ENCODE measurements at regions not wholly inside any gene's neighbourhood (a gene's known extent, or its start where the extent isn't known, plus 50 kb on each side); places are given as distances from the start of the nearest gene placed in this dataset.
A peak's percentile ranks its signal among the peaks of the same experiment; 100 is the strongest.
"Not testable (repeated sequence)": the region's sequence is repeated elsewhere in the genome, so short reads cannot be mapped to it uniquely, and the experiment has no call there.

DNA sequence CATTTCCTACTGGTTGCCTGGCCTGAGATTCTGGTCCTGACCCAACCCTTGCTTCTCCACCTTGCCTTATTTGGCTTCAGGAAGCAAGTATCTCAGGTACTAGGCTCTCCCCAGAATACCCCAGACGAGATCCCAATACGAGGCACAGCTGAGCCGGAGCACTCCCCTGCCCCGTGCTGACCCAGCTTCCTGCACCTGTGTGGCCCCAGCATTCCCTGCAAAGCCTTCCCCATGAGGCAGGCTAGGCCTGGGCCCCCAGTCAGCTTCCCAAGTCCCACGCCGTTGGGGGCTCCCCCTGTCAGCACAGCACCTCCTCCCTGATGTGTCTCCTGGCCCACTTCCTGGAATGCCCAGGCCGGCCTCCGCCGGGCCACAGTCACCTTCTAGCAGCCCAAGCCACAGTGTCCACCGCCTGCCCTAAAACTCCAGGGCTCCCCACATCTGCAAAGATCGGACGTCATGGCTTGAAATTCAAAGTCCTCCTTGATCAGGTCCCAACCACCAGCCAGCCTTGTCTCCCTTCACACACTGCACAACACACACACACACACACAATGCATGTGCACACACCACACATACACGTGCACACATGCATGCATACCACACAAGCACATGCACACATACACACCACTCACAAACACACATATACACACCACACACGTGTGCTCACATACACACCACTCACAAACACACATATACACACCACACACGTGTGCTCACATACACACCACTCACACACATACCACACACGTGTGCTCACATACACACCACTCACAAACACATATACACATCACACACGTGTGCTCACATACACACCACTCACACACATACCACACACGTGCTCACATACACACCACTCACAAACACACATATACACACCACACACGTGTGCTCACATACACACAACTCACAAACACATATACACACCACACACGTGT, 78.9 kb upstream of the FOXK1 start:
- DNase-seq (ENCODE audit: low read depth): no peak
- no peak overlapping the region for H3K4me3 ChIP-seq (ENCODE audit: low read length)
- TF ChIP-seq, protein P1, sequence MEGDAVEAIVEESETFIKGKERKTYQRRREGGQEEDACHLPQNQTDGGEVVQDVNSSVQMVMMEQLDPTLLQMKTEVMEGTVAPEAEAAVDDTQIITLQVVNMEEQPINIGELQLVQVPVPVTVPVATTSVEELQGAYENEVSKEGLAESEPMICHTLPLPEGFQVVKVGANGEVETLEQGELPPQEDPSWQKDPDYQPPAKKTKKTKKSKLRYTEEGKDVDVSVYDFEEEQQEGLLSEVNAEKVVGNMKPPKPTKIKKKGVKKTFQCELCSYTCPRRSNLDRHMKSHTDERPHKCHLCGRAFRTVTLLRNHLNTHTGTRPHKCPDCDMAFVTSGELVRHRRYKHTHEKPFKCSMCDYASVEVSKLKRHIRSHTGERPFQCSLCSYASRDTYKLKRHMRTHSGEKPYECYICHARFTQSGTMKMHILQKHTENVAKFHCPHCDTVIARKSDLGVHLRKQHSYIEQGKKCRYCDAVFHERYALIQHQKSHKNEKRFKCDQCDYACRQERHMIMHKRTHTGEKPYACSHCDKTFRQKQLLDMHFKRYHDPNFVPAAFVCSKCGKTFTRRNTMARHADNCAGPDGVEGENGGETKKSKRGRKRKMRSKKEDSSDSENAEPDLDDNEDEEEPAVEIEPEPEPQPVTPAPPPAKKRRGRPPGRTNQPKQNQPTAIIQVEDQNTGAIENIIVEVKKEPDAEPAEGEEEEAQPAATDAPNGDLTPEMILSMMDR (conservative IDR thresholded peaks at IDR 0.05; ENCODE audit: low read length): no peak

GRCh38 chr7:4603843-4604231, 78.3 kb upstream of the FOXK1 start:
- TF ChIP-seq, protein P1 (conservative IDR thresholded peaks at IDR 0.05; ENCODE audit: low read length): no peak
- no peak overlapping the region for H3K4me3 ChIP-seq (ENCODE audit: low read length)
- DNase-seq (ENCODE audit: low read depth): no peak

DNA sequence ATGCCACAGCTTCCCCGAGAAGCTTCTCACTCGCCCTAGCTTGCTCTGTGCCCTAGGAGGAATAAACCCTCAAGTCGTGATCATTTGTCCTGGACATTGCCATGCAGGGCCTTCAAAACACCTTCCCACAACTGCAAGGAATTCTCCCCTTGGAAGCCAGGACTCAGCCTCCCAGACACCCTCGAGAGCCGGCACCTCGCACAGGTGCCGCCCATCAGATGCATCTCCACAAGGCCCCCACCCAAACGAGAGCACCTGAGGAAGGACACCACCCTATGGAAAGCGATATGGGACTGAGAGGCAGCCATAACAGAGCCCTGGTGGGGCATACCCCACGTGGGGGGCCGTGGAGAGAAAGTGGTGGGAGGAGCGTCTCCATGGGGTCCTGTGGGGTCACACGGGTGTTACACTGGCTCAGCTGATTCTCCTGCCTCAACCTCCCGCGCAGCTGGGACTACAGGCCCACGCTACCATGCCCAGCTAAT, 77.6 kb upstream of the FOXK1 start:
- H3K4me3 ChIP-seq (ENCODE audit: low read length): no peak overlapping the region
- DNase-seq (ENCODE audit: low read depth): no peak
- TF ChIP-seq, protein P1 (conservative IDR thresholded peaks at IDR 0.05; ENCODE audit: low read length): no peak

DNA sequence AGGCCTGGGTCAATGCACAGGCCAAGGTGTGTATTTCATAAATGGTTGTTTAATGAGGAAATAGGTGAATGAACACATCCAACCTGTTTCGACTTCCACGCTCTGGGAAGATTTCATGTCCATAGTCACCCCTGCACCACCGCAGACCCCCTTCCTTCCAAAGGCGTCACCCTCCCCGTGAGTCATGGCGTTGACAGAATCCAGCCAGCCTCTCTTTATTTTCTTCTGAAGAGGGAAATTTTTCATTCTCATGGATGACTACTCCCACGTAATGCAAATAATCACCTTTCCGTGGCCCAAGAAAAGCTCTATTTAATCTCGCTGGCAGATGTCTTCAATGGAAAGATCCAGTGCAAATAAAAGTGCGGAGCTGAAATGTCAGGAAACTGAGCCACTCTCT, 75.3 kb upstream of the FOXK1 start:
- TF ChIP-seq, protein P1 (conservative IDR thresholded peaks at IDR 0.05; ENCODE audit: low read length): no peak
- no peak for DNase-seq (ENCODE audit: low read depth)
- no peak overlapping the region for H3K4me3 ChIP-seq (ENCODE audit: low read length)

DNA sequence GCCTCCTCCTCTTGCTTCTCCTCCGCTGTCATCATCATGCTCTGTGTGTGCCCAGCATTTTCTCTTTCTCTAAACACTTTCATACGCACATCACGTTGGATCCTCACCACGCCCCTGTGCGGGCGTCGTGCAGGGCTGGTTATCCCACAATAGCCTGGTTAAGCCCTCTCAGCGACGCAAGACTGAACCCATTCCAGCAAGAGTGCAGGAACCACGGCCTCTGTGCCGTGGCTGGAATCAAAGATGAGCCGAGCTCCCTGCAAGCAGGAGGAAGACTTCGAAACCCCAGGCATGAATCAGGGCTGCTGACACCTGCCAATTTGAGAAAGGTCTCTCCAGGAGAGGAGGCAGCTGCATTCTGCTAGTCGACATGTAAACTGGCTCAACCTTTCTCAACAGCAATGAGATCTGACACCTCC, 74.8 kb upstream of the FOXK1 start:
- no peak for DNase-seq (ENCODE audit: low read depth)
- TF ChIP-seq, protein P1 (conservative IDR thresholded peaks at IDR 0.05; ENCODE audit: low read length): no peak
- no peak overlapping the region for H3K4me3 ChIP-seq (ENCODE audit: low read length)

DNA sequence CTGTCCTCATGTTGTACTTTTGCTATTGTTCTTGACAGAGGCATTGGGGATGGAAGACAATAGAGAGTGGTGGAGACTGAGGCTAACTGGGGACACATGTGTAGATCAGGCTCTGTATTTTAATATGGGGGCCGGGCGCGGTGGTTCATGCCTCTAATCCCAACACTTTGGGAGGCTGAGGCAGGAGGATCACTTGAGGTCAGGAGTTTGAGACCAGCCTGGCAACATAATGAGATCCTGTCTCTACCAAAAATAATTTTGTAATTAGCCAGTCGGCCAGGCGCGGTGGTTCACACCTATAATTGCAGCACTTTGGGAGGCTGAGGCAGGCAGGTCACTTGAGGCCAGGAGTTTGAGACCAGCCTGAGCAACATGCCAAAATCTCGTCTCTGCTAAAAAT, 72.5 kb upstream of the FOXK1 start:
- not testable (repeated sequence) for DNase-seq (ENCODE audit: low read depth); H3K4me3 ChIP-seq (ENCODE audit: low read length)

GRCh38 chr7:4610768-4611467, 71.2 kb upstream of the FOXK1 start:
- peak; percentile 64 for DNase-seq (ENCODE audit: low read depth)
- H3K4me3 ChIP-seq (ENCODE audit: low read length): no peak overlapping the region
- TF ChIP-seq, protein P1 (conservative IDR thresholded peaks at IDR 0.05; ENCODE audit: low read length): peak; percentile 88
